Chondrocyte (in vitro differentiated cells): ENCODE measurements at regions not wholly inside any gene's neighbourhood (a gene's known extent, or its start where the extent isn't known, plus 50 kb on each side); places are given as distances from the start of the nearest gene placed in this dataset.

Experiments
- DNase-seq: peaks from one replicate; pipeline ENCODE4 v3.0.0; 2021; ENCODE audit warnings: mixed read lengths, low spot score
- H3K27ac Mint-ChIP-seq: one replicate; pipeline ENCODE4 v1.8.0; 2021; ENCODE audit warnings: mild to moderate bottlenecking, moderate library complexity, mixed read lengths; ENCODE audit not compliant: unreplicated experiment
- H3K27me3 Mint-ChIP-seq: 2 replicates; pipeline ENCODE4 v1.8.0; 2021; ENCODE audit warnings: low read depth, mixed read lengths
- H3K36me3 Mint-ChIP-seq: 2 replicates; pipeline ENCODE4 v1.8.0; 2021; ENCODE audit warnings: low read depth, mixed read lengths
- H3K4me1 Mint-ChIP-seq: 2 replicates; pipeline ENCODE4 v1.8.0; 2021; ENCODE audit warnings: low read depth, mild to moderate bottlenecking, mixed read lengths
- H3K4me3 Mint-ChIP-seq: one replicate; pipeline ENCODE4 v1.8.0; 2021; ENCODE audit warnings: mild to moderate bottlenecking, moderate library complexity, mixed read lengths; ENCODE audit not compliant: unreplicated experiment
- H3K9me3 Mint-ChIP-seq: 2 replicates; pipeline ENCODE4 v1.8.0; 2021; ENCODE audit warnings: low read depth, mixed read lengths
- TF ChIP-seq, protein P1 (sequence below): fragments of 200-600 bp; sonication (generic); IDR thresholded peaks from 2 replicates; pipeline ENCODE4 v1.5.0; 2021; ENCODE audit warnings: antibody characterized with exemption, mild to moderate bottlenecking, moderate library complexity

DNA sequence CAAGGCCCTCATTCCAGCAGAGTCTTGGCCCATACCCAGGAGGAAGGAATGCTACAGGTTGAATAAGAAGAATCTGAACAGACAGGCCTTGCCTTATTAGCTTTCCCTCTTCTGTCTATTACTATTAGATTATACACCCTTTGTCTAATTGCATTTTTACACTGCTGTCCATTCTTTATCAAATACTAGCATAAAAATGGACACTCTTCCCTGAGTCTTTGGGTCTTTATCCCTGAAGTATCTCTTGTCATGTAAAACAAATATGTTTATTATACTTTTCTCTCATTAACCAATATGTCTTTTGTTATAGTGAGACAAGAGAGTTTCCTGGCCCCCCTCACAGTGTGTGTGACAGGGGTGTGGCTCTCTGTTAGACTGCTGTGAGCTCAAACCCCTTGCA, 897.4 kb upstream of the SEL1L start:
- no peaks in the 10 kb centered on the region for H3K4me1 Mint-ChIP-seq
- no peak for DNase-seq
- H3K27ac Mint-ChIP-seq: no peak overlapping the region

DNA sequence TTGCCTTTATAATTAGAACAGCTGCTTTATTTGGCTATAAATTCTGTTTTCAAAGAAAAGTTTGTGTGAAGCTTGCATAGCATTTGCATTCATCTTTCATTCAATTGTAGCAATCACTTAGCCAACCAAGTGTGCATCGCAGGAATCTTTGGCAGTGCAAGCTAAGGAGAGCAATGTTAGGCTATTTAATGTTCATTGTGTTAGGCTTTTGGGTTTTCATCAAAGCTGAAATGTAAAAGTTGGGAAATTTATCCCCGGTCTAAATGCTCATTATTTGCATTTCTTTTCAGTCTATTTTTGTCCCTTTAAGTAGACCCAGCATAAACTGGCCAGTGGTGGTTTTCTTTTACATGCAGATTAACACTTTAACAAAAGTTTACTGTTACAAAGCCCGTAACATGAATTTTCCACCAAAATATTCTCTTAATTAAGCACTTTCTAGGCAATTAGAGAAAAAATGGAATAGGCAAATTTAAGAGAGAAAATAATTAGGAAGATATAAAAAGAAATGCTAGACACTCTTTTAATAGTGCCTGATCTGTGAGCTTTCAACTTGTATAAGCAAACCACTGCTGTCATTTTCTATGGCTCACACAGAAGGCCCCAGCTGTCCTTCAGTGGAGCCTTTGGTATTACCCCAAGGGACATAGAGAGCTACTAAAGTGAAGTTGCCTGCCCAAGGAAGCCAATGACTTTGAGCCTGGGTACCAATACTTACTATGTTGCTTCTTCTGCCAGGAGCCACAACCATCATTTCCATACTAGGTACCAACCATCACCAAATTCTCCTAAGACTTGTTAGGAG, 898.9 kb upstream of the SEL1L start:
- TF ChIP-seq, protein P1, sequence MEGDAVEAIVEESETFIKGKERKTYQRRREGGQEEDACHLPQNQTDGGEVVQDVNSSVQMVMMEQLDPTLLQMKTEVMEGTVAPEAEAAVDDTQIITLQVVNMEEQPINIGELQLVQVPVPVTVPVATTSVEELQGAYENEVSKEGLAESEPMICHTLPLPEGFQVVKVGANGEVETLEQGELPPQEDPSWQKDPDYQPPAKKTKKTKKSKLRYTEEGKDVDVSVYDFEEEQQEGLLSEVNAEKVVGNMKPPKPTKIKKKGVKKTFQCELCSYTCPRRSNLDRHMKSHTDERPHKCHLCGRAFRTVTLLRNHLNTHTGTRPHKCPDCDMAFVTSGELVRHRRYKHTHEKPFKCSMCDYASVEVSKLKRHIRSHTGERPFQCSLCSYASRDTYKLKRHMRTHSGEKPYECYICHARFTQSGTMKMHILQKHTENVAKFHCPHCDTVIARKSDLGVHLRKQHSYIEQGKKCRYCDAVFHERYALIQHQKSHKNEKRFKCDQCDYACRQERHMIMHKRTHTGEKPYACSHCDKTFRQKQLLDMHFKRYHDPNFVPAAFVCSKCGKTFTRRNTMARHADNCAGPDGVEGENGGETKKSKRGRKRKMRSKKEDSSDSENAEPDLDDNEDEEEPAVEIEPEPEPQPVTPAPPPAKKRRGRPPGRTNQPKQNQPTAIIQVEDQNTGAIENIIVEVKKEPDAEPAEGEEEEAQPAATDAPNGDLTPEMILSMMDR: no peak
- no peak for DNase-seq
- Mint-ChIP-seq H3K27ac (no peak overlapping the region), H3K4me1 (no peaks in the 10 kb centered on the region), H3K4me3 (no peak overlapping the region), H3K36me3 (no peaks in the 10 kb centered on the region), H3K9me3 (peaks cover 16% of the 10 kb centered on the region), H3K27me3 (no peaks in the 10 kb centered on the region)

More for the DNA sequence above, 897.4 kb upstream of the SEL1L start:
- peaks cover 23% of the 10 kb centered on the region for H3K9me3 Mint-ChIP-seq
- TF ChIP-seq, protein P1: no peak
- no peak overlapping the region for H3K4me3 Mint-ChIP-seq
- no peaks in the 10 kb centered on the region for H3K27me3 Mint-ChIP-seq
- no peaks in the 10 kb centered on the region for H3K36me3 Mint-ChIP-seq

DNA sequence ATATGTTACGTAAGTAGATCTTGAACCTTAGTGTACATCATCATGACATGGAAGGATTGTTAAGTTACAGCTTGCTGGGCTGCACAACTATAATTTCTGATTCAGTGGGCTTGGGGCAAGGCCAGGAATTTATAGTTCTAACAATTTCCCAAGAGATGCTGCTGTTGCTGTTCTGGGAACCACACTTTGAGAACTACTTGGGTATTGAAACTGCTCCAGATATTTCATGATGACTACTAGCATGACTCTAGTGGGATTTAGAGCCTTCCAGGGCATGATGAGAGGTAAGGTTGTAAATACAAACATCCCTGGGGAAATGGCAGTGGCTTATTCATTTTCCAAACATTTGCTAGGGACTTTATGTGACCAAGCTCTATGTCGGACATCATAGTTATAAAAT, 904.8 kb upstream of the SEL1L start:
- no peaks in the 10 kb centered on the region for H3K4me1 Mint-ChIP-seq
- H3K9me3 Mint-ChIP-seq: peaks cover 12% of the 10 kb centered on the region
- H3K27me3 Mint-ChIP-seq: no peaks in the 10 kb centered on the region
- TF ChIP-seq, protein P1: no peak
- no peaks in the 10 kb centered on the region for H3K36me3 Mint-ChIP-seq
- H3K27ac Mint-ChIP-seq: no peak overlapping the region
- no peak for DNase-seq
- H3K4me3 Mint-ChIP-seq: no peak overlapping the region

DNA sequence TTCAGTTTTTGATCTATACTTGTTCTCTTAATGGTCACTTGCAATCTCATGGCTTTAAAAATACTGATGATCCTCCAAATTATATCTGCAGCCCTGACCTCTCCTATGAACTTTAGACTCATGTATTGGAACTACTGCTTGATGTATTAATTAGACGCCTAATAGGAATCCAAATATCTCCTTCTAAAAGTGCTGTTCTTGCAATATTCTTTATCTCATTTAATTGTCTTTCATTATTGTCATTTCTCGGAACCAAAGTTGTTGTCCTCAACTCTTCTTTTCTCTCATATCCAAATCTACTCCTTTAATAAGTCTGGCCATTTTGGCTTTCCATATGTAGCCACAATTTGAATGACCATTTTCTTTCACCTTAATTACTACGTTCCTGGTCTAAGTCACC, 907.6 kb upstream of the SEL1L start:
- no peak for DNase-seq
- Mint-ChIP-seq H3K27ac (no peak overlapping the region), H3K36me3 (no peaks in the 10 kb centered on the region), H3K4me1 (no peaks in the 10 kb centered on the region), H3K27me3 (no peaks in the 10 kb centered on the region), H3K4me3 (no peak overlapping the region), H3K9me3 (peaks cover 6% of the 10 kb centered on the region)
- TF ChIP-seq, protein P1: no peak

DNA sequence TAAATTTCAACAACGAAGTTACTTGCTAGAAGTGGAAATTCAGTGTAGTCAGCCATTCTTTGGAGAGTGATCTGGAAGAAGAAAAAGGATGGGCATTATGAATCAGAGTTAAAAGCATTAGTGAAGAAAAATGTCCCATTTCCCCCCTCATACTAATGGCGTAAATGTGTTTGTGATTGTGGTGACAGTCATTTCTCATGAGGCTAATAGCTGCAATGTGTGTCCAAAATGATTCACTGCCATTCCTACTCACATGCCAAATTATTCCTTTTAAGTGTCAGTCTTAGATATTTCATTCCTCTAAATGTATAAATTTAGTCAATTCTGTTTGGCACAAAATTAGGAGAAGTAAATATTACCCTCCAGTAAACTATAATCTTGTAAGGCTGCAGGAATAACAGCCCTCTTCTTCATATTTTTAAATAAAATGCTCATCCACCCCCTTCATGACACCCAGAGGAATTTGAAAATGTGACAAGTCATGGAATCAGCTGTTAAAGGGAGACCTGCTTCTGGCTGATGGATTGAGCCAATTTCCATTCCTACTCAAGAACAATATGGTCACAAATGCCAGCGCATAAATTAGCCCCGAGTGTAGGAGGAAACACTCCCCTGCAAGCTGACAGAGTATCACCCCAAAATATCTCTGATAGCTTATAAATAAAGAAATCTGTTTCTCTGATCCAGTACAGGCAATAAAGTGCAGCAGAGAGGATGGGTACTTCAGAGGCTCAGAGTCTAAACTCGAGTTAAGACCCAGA, 912.3 kb upstream of the SEL1L start:
- H3K27ac Mint-ChIP-seq: no peak overlapping the region
- no peaks in the 10 kb centered on the region for H3K4me1 Mint-ChIP-seq
- TF ChIP-seq, protein P1: no peak
- H3K4me3 Mint-ChIP-seq: no peak overlapping the region
- no peaks in the 10 kb centered on the region for H3K27me3 Mint-ChIP-seq
- no peak for DNase-seq
- H3K36me3 Mint-ChIP-seq: no peaks in the 10 kb centered on the region
- H3K9me3 Mint-ChIP-seq: peaks cover 6% of the 10 kb centered on the region
